CD1c-positive myeloid dendritic cell (primary cell): ENCODE measurements at regions not wholly inside any gene's neighbourhood (a gene's known extent, or its start where the extent isn't known, plus 50 kb on each side); places are given as distances from the start of the nearest gene placed in this dataset.

ENCODE experiments used
- DNase-seq: peaks from one replicate; pipeline ENCODE4 v3.0.0-alpha.2; 2016; ENCODE audit errors: extremely low spot score

DNA sequence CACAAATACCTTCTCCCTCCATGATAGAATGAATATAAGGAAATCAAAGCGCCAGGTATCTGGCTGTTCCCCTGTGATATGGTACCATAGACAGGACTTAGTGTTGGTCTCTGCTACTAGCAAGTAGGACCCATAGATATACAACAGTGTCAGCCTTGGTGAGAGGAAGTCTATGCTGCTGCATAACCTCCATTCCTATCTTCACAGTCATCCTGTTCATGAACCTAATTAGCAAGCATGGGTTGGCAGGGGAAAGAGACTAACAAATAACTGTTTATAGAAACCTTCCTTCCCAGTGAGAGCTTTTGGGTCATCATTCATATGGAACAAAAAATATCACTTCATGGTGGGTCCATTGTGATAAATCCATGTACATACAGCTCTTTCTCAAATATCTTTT is 188.9 kb upstream of the FAM98A start:
- DNase-seq = no peak

DNA sequence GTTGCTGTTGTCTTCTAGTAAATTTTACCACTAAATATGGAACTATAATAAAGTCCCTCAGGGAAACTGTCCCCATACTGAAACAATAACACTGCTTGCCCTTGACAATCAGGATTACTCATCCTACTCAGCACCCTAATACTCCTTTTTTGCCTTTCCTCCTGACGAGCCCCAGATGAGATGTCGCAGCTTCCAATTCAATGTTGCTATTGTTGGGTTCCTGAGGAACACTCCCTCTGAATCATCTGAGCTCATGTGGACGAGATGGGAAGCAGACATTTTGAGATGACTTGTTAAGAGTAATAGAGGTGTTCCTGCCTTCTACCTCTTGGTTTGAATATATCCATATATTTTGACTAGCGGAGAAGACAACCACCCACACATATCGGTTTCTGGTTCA is 187.8 kb upstream of the FAM98A start:
- no peak for DNase-seq

DNA sequence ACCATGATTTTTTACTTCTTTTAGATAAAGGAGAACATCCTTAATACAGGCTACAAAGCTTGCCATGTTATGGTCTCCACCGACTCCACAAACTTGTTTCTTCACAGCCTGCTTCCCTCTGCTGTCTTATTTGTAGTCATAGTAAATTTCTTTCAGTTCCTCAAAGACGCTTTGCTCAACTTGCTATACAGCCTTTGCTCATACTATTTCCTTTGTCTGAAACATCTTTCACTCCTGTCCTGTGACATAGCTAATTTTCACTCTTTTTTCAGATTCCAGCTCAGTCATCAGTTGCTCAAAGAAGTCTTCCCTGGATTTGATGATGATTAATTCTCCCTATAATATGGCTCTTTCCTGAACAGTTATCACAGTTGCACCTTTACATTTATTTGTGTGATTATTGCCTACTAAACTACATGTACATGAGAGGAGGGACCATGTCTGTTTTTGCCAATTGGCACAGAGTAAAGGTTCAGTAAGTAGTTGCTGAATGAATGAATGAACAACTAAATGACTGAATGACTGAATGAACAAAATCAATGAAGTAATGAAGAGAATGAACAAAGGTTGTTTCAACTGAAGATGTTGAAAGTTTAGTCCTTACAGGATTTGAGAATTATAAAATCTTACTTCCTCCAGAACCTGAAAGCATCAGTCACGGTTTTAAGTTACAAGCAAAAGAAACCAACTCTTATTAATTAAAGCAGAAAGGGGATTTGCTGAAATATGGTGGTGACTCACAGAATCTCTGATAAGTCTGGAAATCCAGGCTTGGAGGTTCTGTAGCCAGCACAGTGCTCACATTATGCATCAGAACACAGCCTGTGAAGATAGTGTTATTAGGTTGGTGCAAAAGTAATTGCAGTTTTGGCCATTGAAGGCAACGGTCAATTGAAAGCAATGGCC is 186.4 kb upstream of the FAM98A start:
- peak; percentile 47 for DNase-seq

DNA sequence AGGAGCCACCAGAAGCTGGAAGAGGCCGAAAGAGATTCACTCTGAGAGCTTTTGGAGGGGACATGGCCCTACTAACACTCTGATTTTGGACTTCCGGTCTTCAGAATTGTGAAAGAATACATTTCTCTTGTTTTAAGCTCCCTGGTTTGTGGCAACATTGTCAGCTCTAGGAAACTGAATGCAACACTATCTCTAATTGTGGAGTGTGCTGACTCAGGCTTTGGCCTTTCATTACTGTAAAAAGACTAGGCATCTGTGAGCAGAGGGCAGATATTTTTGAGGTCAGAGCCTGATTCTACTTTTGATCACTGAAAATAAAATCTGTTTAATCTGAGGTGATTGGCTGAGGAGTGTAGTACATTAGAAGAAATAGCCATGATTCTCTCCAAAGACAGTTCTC is 185.4 kb upstream of the FAM98A start:
- DNase-seq = no peak

DNA sequence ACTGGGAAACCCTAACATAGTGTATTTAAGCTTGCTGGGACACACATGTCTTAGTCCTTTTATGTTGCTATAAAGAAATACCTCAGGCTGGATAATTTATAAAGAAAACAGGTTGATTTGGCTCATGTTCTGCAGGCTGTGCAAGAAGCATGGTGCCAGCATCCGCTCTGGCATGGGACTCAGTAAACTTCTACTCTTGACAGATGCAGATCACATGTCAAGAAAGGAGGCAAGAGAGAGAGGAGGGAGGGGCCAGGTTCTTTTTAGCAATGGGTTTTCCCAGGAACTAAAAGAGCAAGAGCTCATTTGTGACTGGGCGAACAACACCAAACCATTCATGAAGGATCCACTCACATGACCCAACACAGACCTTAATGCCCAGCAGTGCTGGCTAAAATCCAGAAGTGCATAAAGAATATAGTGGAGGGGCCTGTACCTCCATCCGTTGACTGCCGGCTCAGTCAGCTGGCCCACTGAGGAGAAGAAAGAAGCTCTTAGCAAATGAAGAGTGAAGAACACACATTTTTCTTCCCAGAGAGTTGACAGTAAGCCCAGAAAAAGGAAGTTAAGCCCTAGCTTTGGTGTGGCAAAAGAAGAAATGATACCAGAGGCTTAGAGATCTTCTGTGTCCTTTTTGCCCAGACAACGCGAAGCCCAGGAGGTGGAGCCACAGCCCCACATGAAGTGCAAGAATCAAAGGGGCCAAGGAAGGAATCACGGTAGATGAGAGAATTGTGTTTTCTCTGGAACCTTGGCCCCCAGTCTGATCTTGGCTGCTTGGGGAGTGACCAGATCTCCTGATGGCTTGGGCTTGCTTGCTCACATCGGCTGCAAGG is 183.5 kb upstream of the FAM98A start:
- DNase-seq = peak; percentile 42

DNA sequence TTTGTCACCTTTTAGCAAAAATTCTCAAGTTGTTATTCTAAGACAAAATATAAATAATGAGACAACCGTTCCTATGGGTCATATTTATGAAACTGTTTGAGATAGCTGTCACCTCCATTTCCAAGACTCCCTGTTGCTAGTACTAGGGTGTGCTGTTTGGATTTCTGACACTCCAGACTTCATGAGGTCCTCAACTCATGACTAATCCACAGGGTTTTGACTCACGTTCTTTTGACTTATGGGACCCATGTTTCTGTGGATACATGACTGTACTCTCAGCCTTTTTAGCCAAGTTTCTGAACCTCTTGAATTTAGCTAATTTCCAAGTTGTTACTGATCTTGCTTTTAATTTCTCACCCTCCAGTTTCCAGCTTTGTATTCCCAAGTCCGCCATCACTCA is 178.7 kb upstream of the FAM98A start:
- no peak for DNase-seq

DNA sequence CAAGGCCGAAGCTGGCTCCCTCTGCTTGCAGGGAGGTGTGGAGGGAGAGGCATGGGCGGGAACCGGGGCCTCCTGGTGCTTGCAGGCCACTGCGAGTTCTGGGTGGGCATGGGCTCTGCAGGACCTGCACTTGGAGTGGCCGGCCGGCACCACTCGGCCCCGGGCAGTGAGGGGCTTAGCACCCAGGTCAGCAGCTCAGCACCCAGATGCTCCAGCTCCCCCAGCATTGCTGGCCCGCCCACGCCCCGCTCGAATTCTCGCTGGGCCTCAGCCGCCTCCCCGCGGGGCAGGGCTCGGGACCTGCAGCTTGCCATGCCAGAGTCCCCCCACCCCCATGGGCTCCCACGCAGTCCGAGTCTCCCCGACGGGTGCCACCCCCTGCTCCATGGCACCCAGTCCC is 176.2 kb upstream of the FAM98A start:
- no peak for DNase-seq

DNA sequence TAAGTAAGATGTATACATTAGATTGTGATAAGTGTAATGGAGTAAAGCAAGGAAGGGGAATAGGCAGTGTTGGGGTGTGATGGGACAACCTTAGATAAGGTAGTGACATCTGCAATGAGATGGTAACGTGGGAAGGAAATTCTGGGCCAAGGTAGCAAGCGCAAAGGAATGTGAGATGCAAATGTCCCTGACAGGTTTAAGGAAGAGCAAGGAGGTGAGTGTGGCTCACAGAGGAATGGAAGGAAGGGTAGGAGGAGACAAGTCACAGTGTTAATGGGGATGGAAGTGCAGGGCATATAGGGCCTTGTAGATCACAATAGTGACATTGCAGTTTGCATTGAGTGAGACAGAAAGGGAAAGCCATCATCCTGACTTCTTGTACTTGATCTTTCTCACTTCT is 170.9 kb upstream of the FAM98A start:
- DNase-seq = no peak

DNA sequence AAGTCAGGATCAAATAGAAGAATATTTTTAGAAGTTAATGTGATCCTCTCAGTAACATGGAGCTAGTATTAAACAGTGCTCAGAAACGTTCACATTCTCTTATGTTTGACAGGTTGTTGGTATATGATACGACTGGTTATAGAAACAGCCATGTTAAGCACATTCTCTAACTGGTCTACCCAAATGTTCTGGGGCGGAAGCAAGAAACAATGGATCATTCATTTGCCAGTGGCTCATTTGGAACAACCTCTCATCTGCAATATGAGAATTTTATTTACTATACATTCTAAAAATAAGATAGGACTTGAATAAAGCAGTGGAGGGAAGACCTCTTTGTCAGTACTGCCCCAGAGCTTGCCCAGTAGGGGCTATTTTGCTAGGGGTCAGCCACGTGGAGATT is 167.1 kb upstream of the FAM98A start:
- DNase-seq = no peak

DNA sequence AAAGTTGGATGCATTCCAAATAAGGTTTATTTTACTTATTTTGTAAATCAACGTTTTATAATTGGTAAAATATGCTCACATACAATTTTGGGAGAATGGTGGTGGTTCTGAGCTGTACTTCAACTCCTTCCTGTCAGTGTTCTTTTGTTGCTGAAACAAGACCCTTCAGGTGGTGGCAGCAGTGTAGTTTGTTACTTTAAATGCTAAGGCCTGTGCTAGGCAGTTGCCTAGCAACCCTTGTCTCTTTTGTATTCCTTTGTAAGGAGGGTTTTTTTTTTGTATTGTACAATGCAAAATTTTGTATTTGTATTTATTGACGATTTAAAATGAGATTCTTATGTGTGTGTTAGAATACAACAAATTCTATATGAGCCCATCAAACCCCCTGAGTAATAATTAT is 166.0 kb upstream of the FAM98A start:
- DNase-seq = no peak

DNA sequence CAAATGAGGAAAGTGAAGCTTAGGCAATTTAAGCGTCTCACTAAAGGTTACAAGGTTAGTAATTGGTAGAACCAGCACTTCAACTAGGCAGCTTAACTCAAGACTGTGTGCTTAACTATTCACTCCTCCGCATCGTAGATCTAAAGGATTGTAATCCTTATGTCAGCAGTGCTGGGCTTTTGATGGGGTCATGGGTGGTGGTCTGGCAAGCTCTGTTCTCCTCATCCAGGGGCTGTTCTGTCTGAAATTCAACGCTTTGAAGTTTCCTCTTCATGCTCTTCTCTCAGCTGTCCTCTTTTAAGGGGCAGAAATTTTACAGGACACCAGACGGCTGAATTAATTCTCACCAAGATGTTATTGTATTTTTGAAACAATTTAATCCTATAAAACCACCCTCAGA is 165.5 kb upstream of the FAM98A start:
- no peak for DNase-seq

DNA sequence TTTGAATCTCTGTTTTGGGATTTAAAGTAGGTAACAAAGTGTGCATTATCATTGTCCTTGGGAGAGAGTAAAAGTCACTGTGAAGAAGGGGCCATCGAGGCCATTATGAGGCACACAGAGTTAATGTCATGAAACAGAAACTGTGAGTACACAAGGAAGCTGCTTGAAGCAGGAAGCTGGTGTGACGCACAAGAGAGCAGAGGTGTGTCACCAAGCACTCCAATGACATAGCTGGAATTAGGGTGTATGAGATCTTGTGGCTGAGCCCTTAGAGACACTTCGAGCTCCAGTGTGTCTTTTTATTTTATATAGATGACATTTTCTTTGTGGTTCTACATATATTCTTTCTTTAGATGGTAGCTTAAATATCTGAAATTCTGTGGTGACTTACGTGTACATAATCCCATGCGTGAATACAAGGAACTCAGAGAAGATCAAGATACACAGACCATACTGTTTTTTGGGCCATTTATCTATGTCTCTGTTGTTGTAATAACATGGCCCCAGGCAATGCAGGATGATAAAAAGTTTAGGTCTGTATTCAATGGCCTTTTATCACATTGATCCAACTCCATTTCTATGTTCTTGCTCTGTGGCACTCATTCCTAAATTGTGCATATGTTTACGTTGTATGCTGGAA is 164.7 kb upstream of the FAM98A start:
- no peak for DNase-seq

DNA sequence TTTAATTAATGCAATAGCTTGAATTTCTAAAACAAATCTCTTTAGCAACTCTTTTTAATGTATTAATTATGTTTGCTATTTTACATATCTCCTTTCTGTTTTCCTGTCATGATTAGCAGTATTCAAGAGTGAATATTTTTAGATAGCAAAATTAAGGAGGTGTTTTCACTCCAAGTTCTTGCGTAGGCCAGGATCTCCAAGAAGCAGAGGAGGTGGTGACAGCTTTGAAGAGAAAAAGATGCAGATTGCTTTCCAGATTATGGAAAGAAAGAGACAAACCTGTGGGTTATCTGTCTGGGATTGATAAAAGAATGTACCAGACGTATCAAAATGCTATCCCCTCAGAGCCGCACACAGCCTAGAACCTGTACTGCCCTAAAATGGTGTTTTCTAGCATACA is 163.5 kb upstream of the FAM98A start:
- DNase-seq = no peak

DNA sequence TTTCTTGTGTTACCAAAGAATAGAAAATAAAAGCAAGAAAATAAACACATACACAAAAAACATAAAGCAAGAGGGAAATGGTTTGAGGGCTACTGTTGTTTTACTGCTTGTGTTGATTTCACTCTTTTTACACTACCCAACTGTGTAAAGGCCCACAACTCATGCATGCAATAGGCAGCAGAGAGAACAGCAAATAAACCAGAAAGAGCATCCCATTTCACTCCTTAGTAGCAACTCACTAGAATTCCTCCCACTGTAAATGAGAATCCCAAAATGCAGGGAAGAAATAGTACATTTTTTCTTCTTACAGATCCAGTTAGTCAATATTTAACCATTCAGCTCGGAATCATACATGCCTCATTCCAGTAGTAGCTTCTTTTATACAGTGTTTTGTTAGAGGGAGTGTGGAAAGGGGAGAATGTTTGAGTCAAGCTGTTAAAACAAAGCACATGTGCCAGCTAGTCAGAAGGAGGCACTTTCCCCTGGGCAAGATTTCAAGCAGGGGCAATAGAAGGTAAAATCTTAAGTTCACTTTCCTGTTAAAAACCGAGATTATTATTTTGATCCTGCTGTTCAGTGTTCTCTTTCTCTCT is 147.2 kb upstream of the FAM98A start:
- DNase-seq = no peak

DNA sequence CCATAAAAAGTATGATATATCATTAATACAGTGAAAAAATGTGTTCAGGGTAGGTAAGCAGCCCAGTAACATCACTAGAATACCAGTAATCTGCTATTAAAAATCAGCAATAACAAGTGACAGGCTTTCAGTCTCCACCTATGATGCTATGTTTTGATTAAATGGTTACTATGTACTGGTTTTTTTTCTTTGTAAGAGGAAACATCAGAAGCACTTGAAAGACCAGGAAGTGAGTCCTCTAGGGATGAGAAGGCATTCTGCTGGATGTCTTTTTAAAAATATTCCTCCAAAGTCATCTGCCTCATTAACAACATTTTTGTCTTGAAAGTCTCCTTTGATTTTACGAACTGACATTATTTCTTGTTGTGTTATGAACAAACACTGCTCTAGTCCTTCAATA is 136.0 kb upstream of the FAM98A start:
- DNase-seq = no peak

DNA sequence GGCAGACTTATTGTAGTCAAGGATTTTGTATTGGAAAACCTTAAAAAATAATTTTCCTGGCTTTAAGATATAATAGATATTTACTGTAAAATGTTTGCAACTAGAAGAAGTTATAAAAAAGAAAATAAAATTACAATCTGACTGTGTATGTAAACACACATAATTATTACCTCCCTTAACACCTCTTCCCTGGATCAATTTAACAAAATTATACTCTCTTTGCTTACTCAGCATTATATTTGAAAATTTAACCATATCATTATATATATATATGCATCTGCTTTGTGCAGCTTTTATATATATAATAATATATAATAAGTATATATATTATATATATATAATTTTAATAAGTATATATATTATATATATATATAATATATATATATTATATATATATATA is 131.7 kb upstream of the FAM98A start:
- DNase-seq = no peak

DNA sequence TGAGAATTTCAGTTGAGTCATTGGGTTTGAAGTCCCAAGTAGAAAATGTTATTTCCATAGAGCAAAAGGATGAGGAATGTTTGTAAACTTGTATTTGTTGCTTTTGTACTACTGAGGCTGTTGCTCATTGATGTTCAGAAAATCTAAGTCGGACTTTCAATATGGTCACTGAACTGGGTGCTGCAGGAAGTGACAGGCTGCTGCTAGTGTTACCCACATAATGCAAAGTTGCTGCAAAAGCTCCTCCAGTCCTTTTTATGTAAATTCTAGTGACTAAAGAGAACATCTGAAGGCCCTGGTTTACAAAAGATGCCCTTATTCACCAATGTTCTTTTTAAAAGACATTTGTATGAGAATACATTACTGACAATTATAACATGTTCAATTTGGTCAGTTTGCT is 131.1 kb upstream of the FAM98A start:
- no peak for DNase-seq

DNA sequence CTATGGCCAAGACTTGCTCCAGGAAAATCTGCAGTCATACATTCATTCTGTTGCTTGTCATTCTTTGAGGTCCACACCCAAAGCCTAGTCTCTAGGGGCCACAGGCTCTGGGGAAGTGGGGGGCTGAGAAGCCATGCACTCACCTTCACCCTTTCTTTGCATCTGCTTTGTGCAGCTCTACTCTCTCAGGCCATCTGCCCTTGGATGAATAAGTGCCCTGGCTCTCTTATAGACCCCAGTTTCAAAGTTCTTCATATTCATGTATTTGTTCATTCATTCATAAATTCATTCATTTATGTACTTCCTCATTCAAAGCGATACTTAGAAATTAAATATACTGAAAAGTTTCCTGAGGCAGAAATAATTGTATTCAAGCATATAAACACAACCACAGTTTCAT is 130.3 kb upstream of the FAM98A start:
- no peak for DNase-seq

DNA sequence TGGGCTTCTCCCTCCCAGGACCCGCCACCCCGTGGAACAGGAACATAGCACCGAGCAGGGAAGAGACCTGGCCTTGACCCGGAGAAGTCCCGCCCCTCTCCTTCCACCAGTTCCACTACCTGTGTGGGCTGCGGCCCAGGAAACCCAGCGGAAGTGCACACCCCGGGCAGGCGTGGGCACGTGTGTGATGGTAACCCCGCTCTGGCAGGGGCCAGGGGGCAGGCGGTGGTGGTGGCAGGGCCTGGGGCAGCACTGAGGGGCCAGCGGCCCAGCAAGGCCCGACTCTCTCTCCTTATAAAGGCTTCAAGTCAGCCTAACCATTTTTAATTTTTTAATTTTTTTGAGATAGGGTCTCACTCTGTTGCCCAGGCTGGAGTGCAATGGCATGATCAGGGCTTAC is 129.0 kb upstream of the FAM98A start:
- no peak for DNase-seq

DNA sequence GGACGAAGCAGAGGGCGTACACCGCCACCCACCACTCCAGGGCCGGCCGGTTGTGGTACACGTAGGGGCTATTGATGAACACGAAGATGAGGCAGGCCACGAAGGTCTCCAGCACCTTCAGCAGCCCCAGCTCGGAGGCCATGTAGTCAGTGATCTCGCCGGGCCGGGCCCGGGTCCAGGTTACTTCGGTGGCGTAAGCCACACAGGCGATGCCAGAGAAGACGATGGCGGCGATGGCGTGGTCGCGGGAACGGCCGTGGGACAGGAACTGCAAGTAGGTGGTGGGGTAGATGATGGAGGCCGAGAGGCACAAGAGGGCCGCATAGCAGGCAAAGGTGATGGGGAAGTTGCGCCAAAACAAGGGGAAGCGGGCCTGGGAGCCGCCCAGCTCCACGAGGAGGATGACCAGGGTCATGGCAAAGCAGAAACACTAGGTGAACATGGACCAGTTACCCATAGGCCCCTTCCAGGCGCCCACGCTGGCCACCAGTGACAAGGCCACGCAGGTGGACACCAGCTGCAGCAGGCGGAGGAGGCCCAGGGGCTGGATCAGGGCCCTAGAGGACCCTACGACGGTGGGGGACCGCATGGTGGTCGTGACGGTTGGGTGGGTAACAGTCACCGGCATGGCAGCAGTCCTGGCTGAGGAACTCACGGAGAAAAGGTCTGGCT is 128.4 kb upstream of the FAM98A start:
- DNase-seq = no peak

DNA sequence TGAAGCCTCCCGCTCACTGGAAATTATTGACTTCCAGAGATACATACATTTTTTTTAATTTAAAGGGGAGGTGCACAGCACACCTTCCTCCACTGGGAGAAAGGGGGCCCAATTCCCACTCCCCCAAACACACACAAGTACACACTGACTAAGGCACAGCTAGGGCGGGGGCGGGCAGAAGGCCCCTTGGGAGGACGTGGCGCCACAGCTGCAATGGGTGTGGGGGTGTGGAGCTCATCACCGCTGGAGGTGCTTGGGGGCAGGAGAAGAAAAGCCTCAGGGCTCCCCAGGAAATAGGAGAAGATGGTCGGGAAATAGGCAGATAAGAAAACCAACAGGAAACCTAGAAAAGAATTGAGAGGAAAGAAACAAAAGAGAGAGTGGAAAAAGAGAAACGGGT is 127.3 kb upstream of the FAM98A start:
- no peak for DNase-seq

DNA sequence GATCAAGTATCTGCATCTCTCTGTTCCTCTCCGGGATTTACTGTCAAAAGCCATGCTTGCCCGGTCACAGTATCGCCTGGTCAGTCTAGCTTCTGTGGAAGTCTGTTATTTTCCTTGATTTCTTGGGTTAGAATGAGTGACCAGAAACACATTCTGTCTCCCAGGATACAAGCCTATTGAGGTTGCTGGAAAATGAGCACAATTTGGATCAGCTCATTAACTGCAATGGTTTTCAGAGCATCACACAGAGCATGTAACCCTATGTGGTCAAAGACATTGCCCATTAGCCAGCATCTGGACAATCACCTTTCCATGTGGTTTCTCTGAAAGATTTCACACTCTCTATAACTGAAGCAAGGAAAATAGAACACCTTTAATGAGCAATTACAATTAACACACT is 124.2 kb upstream of the FAM98A start:
- no peak for DNase-seq
